ENCODE measurements at regions not wholly inside any gene's neighbourhood (a gene's known extent, or its start where the extent isn't known, plus 50 kb on each side); places are given as distances from the start of the nearest gene placed in this dataset.

DNA sequence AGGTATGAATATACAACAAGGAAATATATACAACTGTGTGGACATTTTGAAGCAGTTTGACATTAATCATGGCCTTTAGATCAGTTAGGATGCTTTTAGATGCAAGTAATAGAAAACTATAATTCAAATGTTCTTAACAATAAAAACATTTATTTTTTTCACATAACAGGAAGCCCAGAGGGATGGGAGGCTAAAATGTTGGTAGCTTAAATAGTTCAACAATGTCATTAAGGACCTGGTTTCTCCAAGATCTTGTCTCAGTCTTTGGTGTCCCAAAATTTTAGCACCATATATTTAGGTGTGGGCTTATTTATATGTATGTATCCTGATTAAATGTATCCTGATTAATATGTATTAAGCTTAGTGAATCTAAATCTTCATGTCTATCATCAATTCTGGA lies 292.4 kb downstream of the NUAK1 start:
- TF ChIP-seq POLR2A (IDR thresholded peaks at IDR 0.05; ENCODE audit: borderline replicate concordance, extremely low read depth, insufficient read depth, insufficient read length) (no peak), FOSL1 (IDR thresholded peaks at IDR 0.05; ENCODE audit: low read depth) (no peak), SP1 (IDR thresholded peaks at IDR 0.05; ENCODE audit: low read depth) (no peak), POLR2AphosphoS5 (IDR thresholded peaks at IDR 0.05; ENCODE audit: low read depth, low read length) (no peak), EZH2 (IDR thresholded peaks at IDR 0.05) (no peak), YY1 (IDR thresholded peaks at IDR 0.05; ENCODE audit: extremely low read depth, insufficient replicate concordance, low read depth, low read length) (no peak), EGR1 (IDR thresholded peaks at IDR 0.05; ENCODE audit: low read depth) (no peak), RAD21 (IDR thresholded peaks at IDR 0.05; ENCODE audit: low read depth) (no peak)
- TF ChIP-seq, protein P1, sequence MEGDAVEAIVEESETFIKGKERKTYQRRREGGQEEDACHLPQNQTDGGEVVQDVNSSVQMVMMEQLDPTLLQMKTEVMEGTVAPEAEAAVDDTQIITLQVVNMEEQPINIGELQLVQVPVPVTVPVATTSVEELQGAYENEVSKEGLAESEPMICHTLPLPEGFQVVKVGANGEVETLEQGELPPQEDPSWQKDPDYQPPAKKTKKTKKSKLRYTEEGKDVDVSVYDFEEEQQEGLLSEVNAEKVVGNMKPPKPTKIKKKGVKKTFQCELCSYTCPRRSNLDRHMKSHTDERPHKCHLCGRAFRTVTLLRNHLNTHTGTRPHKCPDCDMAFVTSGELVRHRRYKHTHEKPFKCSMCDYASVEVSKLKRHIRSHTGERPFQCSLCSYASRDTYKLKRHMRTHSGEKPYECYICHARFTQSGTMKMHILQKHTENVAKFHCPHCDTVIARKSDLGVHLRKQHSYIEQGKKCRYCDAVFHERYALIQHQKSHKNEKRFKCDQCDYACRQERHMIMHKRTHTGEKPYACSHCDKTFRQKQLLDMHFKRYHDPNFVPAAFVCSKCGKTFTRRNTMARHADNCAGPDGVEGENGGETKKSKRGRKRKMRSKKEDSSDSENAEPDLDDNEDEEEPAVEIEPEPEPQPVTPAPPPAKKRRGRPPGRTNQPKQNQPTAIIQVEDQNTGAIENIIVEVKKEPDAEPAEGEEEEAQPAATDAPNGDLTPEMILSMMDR (IDR thresholded peaks at IDR 0.05 in 2 of 3, conservative IDR thresholded peaks at IDR 0.05 in 1 of 3; ENCODE audit: borderline replicate concordance in 1 of 3, insufficient read depth in 1 of 3, low read depth in 2 of 3, low read length in 2 of 3): no peak
- TF ChIP-seq, protein P2, sequence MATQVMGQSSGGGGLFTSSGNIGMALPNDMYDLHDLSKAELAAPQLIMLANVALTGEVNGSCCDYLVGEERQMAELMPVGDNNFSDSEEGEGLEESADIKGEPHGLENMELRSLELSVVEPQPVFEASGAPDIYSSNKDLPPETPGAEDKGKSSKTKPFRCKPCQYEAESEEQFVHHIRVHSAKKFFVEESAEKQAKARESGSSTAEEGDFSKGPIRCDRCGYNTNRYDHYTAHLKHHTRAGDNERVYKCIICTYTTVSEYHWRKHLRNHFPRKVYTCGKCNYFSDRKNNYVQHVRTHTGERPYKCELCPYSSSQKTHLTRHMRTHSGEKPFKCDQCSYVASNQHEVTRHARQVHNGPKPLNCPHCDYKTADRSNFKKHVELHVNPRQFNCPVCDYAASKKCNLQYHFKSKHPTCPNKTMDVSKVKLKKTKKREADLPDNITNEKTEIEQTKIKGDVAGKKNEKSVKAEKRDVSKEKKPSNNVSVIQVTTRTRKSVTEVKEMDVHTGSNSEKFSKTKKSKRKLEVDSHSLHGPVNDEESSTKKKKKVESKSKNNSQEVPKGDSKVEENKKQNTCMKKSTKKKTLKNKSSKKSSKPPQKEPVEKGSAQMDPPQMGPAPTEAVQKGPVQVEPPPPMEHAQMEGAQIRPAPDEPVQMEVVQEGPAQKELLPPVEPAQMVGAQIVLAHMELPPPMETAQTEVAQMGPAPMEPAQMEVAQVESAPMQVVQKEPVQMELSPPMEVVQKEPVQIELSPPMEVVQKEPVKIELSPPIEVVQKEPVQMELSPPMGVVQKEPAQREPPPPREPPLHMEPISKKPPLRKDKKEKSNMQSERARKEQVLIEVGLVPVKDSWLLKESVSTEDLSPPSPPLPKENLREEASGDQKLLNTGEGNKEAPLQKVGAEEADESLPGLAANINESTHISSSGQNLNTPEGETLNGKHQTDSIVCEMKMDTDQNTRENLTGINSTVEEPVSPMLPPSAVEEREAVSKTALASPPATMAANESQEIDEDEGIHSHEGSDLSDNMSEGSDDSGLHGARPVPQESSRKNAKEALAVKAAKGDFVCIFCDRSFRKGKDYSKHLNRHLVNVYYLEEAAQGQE (IDR thresholded peaks at IDR 0.05; ENCODE audit: low read depth): no peak
- TF ChIP-seq, protein P3, sequence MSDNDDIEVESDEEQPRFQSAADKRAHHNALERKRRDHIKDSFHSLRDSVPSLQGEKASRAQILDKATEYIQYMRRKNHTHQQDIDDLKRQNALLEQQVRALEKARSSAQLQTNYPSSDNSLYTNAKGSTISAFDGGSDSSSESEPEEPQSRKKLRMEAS (IDR thresholded peaks at IDR 0.05): no peak
- TF ChIP-seq, protein P4, sequence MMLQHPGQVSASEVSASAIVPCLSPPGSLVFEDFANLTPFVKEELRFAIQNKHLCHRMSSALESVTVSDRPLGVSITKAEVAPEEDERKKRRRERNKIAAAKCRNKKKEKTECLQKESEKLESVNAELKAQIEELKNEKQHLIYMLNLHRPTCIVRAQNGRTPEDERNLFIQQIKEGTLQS (IDR thresholded peaks at IDR 0.05): no peak
